ENCODE measurements at regions not wholly inside any gene's neighbourhood (a gene's known extent, or its start where the extent isn't known, plus 50 kb on each side); places are given as distances from the start of the nearest gene placed in this dataset.

DNA sequence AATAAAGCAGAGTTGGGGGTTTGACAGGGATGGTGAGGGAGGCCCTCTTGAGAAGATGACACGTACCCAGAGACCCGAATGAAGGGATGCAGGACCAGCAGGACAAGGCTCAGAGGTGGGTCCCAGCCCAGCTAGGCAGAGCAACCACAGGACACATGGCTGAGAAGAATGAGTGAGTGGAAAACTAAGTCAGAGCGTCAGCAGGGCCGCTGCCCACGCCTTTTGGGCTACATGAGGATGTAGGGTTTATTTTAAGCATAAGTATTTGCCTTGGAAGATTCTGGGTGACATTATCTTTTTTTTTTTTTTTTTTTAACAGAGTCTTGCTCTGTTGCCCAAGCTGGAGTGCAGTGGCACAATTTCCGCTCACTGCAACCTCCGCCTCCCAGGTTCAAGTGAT lies 176.0 kb downstream of the TMEM132E start:
- DNase-seq (ENCODE audit: low spot score) = no peak
- intact Hi-C loops (cut with micrococcal nuclease; ENCODE audit: unreplicated experiment) = no loop called here
- Histone ChIP-seq H3K4me2 (ENCODE audit: low read depth, low read length) (no peak overlapping the region), H2AFZ (ENCODE audit: low read length) (no peak overlapping the region), H3K79me2 (ENCODE audit: insufficient read depth, low read length) (no peaks in the 10 kb centered on the region), H3K9me3 (ENCODE audit: low read length) (no peaks in the 10 kb centered on the region), H3K4me1 (ENCODE audit: insufficient read depth, low read length) (no peaks in the 10 kb centered on the region), H3K36me3 (replicated peaks in 1 of 2; ENCODE audit: control insufficient read depth in 1 of 2, insufficient read depth in 2 of 2, low read length in 2 of 2) (no peaks in the 10 kb centered on the region), H3K27ac (ENCODE audit: extremely low read length, insufficient read depth, low read length) (no peak overlapping the region), H3K27me3 (ENCODE audit: control insufficient read depth in 1 of 2, insufficient read depth in 2 of 2, low read length in 2 of 2) (no peaks in the 10 kb centered on the region; a peak in 1 of 5 replicates), H4K20me1 (ENCODE audit: insufficient read depth, low read length) (no peaks in the 10 kb centered on the region), H3K9ac (ENCODE audit: insufficient read depth, low read depth, low read length) (no peak overlapping the region), H3K4me3 (replicated peaks in 1 of 3; ENCODE audit: insufficient read depth in 1 of 3, low read depth in 2 of 3, low read length in 3 of 3) (no peak overlapping the region)
- BruUV-seq (replicated peaks) = no TSS peak
- no peak for ATAC-seq
- TF ChIP-seq FOXO1 (CRISPR knock-in tag; IDR thresholded peaks at IDR 0.05) (no peak), POLR2A (IDR thresholded peaks at IDR 0.05; ENCODE audit: insufficient read depth in 1 of 2, low read depth in 2 of 2, low read length in 2 of 2) (no peak), NCOA2 (CRISPR knock-in tag; IDR thresholded peaks at IDR 0.05) (no peak)
- TF ChIP-seq, protein P1, sequence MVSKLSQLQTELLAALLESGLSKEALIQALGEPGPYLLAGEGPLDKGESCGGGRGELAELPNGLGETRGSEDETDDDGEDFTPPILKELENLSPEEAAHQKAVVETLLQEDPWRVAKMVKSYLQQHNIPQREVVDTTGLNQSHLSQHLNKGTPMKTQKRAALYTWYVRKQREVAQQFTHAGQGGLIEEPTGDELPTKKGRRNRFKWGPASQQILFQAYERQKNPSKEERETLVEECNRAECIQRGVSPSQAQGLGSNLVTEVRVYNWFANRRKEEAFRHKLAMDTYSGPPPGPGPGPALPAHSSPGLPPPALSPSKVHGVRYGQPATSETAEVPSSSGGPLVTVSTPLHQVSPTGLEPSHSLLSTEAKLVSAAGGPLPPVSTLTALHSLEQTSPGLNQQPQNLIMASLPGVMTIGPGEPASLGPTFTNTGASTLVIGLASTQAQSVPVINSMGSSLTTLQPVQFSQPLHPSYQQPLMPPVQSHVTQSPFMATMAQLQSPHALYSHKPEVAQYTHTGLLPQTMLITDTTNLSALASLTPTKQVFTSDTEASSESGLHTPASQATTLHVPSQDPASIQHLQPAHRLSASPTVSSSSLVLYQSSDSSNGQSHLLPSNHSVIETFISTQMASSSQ (IDR thresholded peaks at IDR 0.05; ENCODE audit: low read depth) = no peak
- TF ChIP-seq, protein P1 (CRISPR knock-in tag; IDR thresholded peaks at IDR 0.05; ENCODE audit: borderline replicate concordance) = no peak
- in situ Hi-C loops (cut with HindIII; ENCODE audit: extremely low pct_ligation_motif_present, low pct_unique_long_range_greater_than_20kb) = no loop called here
- 19% methylated on average over 7 of the region's 7 CpGs for WGBS (ENCODE audit: low lambda C conversion rate)
- ChIA-PET POLR2A (no interaction called here), CTCF (ENCODE audit: low intra/inter-chr PET ratio, low total read pairs) (no interaction called here)
- no peak for FAIRE-seq

DNA sequence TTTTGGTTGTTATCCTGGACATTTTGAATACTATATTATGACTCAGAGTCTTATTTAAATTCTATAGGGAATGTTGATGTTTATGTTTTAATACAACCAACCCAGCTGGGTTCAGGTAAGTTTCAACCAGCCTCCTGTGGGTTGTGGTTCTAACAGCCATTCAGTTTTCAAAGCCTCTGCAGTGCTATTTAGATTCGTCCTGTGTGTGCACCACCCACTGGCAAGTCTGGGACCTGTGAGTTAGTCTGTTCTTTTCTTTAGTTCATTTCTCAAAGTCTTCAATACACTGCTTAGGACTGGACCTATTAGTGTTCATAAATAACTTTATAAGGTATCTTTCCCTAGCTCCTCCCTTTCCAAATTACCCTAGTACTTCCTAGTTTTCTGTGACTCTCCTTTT lies 170.6 kb downstream of the TMEM132E start:
- Histone ChIP-seq H3K36me3 (replicated peaks in 1 of 2; ENCODE audit: control insufficient read depth in 1 of 2, insufficient read depth in 2 of 2, low read length in 2 of 2) (no peaks in the 10 kb centered on the region), H3K9me3 (ENCODE audit: low read length) (no peaks in the 10 kb centered on the region), H3K4me1 (ENCODE audit: insufficient read depth, low read length) (no peaks in the 10 kb centered on the region), H3K9ac (ENCODE audit: insufficient read depth, low read depth, low read length) (no peak overlapping the region), H3K4me3 (replicated peaks in 1 of 3; ENCODE audit: insufficient read depth in 1 of 3, low read depth in 2 of 3, low read length in 3 of 3) (no peak overlapping the region), H2AFZ (ENCODE audit: low read length) (no peak overlapping the region), H3K27me3 (ENCODE audit: control insufficient read depth in 1 of 2, insufficient read depth in 2 of 2, low read length in 2 of 2) (no peaks in the 10 kb centered on the region; a peak in 1 of 5 replicates), H3K79me2 (ENCODE audit: insufficient read depth, low read length) (no peaks in the 10 kb centered on the region), H3K4me2 (ENCODE audit: low read depth, low read length) (no peak overlapping the region), H3K27ac (ENCODE audit: extremely low read length, insufficient read depth, low read length) (no peak overlapping the region), H4K20me1 (ENCODE audit: insufficient read depth, low read length) (no peaks in the 10 kb centered on the region)
- WGBS (ENCODE audit: low lambda C conversion rate) = 13% methylated on average over 1 of the region's 1 CpG
- intact Hi-C loops (cut with micrococcal nuclease; ENCODE audit: unreplicated experiment) = no loop called here
- in situ Hi-C loops (cut with HindIII; ENCODE audit: extremely low pct_ligation_motif_present, low pct_unique_long_range_greater_than_20kb) = no loop called here
- FAIRE-seq = no peak
- DNase-seq (ENCODE audit: low spot score) = no peak
- BruUV-seq (replicated peaks) = no TSS peak
- CTCF ChIA-PET (ENCODE audit: low intra/inter-chr PET ratio, low total read pairs) = no interaction called here
- TF ChIP-seq, protein P2, sequence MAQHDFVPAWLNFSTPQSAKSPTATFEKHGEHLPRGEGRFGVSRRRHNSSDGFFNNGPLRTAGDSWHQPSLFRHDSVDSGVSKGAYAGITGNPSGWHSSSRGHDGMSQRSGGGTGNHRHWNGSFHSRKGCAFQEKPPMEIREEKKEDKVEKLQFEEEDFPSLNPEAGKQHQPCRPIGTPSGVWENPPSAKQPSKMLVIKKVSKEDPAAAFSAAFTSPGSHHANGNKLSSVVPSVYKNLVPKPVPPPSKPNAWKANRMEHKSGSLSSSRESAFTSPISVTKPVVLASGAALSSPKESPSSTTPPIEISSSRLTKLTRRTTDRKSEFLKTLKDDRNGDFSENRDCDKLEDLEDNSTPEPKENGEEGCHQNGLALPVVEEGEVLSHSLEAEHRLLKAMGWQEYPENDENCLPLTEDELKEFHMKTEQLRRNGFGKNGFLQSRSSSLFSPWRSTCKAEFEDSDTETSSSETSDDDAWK (CRISPR knock-in tag; IDR thresholded peaks at IDR 0.05) = no peak
- TF ChIP-seq NFRKB (IDR thresholded peaks at IDR 0.05) (no peak), ZNF737 (CRISPR knock-in tag; IDR thresholded peaks at IDR 0.05; ENCODE audit: borderline replicate concordance) (no peak), ZNF441 (CRISPR knock-in tag; IDR thresholded peaks at IDR 0.05; ENCODE audit: borderline replicate concordance) (no peak), RAD21 (CRISPR knock-in tag; IDR thresholded peaks at IDR 0.05) (no peak), MIER3 (CRISPR knock-in tag; IDR thresholded peaks at IDR 0.05; ENCODE audit: borderline replicate concordance) (no peak)
- TF ChIP-seq, protein P3, sequence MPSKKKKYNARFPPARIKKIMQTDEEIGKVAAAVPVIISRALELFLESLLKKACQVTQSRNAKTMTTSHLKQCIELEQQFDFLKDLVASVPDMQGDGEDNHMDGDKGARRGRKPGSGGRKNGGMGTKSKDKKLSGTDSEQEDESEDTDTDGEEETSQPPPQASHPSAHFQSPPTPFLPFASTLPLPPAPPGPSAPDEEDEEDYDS (CRISPR knock-in tag; IDR thresholded peaks at IDR 0.05) = no peak
- POLR2A ChIA-PET = no interaction called here
- ATAC-seq = no peak
